Ovary (tissue), 7 donors: ENCODE measurements at regions not wholly inside any gene's neighbourhood (a gene's known extent, or its start where the extent isn't known, plus 50 kb on each side); places are given as distances from the start of the nearest gene placed in this dataset.

Experiments used
- DNase-seq, 5 donors: peaks; one replicate each; pipeline ENCODE4 v3.0.0-alpha.2; 2019 to 2020
- H3K27ac ChIP-seq, 2 donors: fragments of 200-600 bp; one replicate each; pipeline versions ENCODE4 v1.5.1 to v1.8.0; 2019 to 2022
- H3K27me3 ChIP-seq: fragments of 200-600 bp; one replicate; pipeline ENCODE4 v1.8.0; 2022
- H3K36me3 ChIP-seq: fragments of 200-600 bp; sonication (generic); one replicate; pipeline ENCODE4 v1.5.1; 2019
- H3K4me1 ChIP-seq: one replicate; pipeline ENCODE4 v1.8.1; 2013; ENCODE audit warnings: mild to moderate bottlenecking, moderate library complexity; ENCODE audit not compliant: insufficient read depth
- H3K4me3 ChIP-seq: fragments of 200-600 bp; sonication (generic); one replicate; pipeline ENCODE4 v1.5.1; 2017
- H3K9me3 ChIP-seq, 2 donors: fragments of 200-600 bp in 1 of 2; sonication (generic) in 1 of 2; one replicate each; pipeline versions ENCODE4 v1.5.1 to v1.8.1; 2013 to 2019; ENCODE audit warnings: mild to moderate bottlenecking in 1 of 2, moderate library complexity in 1 of 2
- CTCF ChIP-seq, 3 donors: fragments of 450-650 bp in 2 of 3; fragments of 200-600 bp in 1 of 3; IDR thresholded peaks; one replicate each; pipeline versions ENCODE4 v1.5.1 to v1.8.0; 2016 to 2022; ENCODE audit warnings: antibody characterized with exemption in 3 of 3, mild to moderate bottlenecking in 1 of 3
- EP300 ChIP-seq: sonication (generic); formaldehyde crosslinking; IDR thresholded peaks from one replicate; pipeline ENCODE4 v1.6.1; 2017; ENCODE audit warnings: antibody characterized with exemption
- POLR2A ChIP-seq: fragments of 450-650 bp; IDR thresholded peaks from one replicate; pipeline ENCODE4 v1.6.1; 2017; ENCODE audit warnings: antibody characterized with exemption, mild to moderate bottlenecking, moderate library complexity
- WGBS, 3 donors: extraction: QIAGEN DNeasy Blood & Tissue Kit in 1 of 3; methylation state at CpG; one replicate each; pipeline versions ENCODE4 v1.1.5 to v1.1.7; 2013 to 2017; 5-methylcytosine and 5-hydroxymethylcytosine counted together
- intact Hi-C, 4 donors: fragments of 100-400 bp; cut with DNase I; formaldehyde crosslinking; loops; one replicate each; pipeline versions ENCODE4 v1.11.0 to v1.15.1; 2022 to 2023
- donor health status: DM: no; HTN: no; CAD: no; lungs with moderate emphysema.
- donor health status: DM: no; HTN: no; CAD: no.
- donor health status: Bipolar disorder and iron deficiency.
- donor health status: DM: no; HTN: no; CAD: no.
- donor health status: DM: yes; HTN: yes; CAD: no.

GRCh38 chr20:33910529-33911327 lies 83.0 kb upstream of the RALY start:
- H3K9me3 ChIP-seq, result no peaks in the 10 kb centered on the region
- intact Hi-C loops, result no loop called here
- H3K27me3 ChIP-seq, result no peaks in the 10 kb centered on the region
- no peaks in the 10 kb centered on the region for H3K36me3 ChIP-seq
- TF ChIP-seq CTCF (IDR thresholded peaks at IDR 0.05) (no peak), POLR2A (no peak), EP300 (no peak)
- H3K4me3 ChIP-seq, result no peak overlapping the region
- H3K4me1 ChIP-seq, result peaks cover 14% of the 10 kb centered on the region
- no peak for DNase-seq
- no peak overlapping the region for H3K27ac ChIP-seq
- 92 to 94% (median 94%) methylated on average over 6 of the region's 6 CpGs for WGBS, 3 donors

GRCh38 chr20:33914919-33915318 lies 78.8 kb upstream of the RALY start:
- intact Hi-C loops, result no loop called here
- DNase-seq, result no peak

GRCh38 chr20:33915726-33916331 lies 77.9 kb upstream of the RALY start:
- no peaks in the 10 kb centered on the region for H3K36me3 ChIP-seq
- H3K9me3 ChIP-seq, result no peaks in the 10 kb centered on the region
- intact Hi-C loops, result no loop called here
- TF ChIP-seq POLR2A (no peak), EP300 (no peak), CTCF (IDR thresholded peaks at IDR 0.05) (no peak)
- 14 to 31% (median 21%) methylated on average over 6 of the region's 6 CpGs for WGBS, 3 donors
- no peaks in the 10 kb centered on the region for H3K27me3 ChIP-seq
- H3K4me1 ChIP-seq, result peaks cover 7% of the 10 kb centered on the region
- peak; percentile 21 to 58 (median 37) for DNase-seq
- no peak overlapping the region for H3K27ac ChIP-seq
- H3K4me3 ChIP-seq, result no peak overlapping the region

More at GRCh38 chr20:33914919-33915318, 78.8 kb upstream of the RALY start:
- no peak overlapping the region for H3K27ac ChIP-seq
- WGBS, 3 donors, result 69 to 83% (median 76%) methylated on average over 4 of the region's 4 CpGs
- no peaks in the 10 kb centered on the region for H3K36me3 ChIP-seq
- TF ChIP-seq CTCF (IDR thresholded peaks at IDR 0.05) (no peak), EP300 (no peak), POLR2A (no peak)
- peaks cover 9% of the 10 kb centered on the region for H3K4me1 ChIP-seq
- H3K4me3 ChIP-seq, result no peak overlapping the region
- H3K9me3 ChIP-seq, result no peaks in the 10 kb centered on the region
- no peaks in the 10 kb centered on the region for H3K27me3 ChIP-seq

DNA sequence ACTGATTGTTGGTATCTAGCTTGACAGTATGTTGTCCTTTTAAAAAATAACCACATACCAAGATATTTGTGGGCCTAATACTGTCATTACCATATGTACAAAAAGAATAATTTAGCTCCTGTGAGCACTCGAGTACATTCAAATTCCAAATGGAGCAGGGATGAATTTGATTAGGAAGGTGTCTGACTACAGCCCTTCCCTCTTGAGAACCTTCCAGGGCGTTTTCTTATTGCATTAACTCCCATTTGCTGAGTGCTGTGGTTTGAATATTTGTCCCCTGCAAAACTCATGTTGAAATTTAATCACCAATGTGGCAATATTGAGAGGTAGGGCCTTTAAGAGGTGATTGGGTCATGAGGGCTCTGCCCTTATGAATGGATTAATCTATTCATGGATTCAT lies 76.9 kb upstream of the RALY start:
- H3K9me3 ChIP-seq, result no peaks in the 10 kb centered on the region
- no peaks in the 10 kb centered on the region for H3K27me3 ChIP-seq
- DNase-seq, result no peak
- no peak overlapping the region for H3K4me3 ChIP-seq
- TF ChIP-seq POLR2A (no peak), CTCF (IDR thresholded peaks at IDR 0.05) (no peak), EP300 (no peak)
- intact Hi-C loops, result no loop called here
- H3K27ac ChIP-seq, result no peak overlapping the region
- peaks cover 5% of the 10 kb centered on the region for H3K4me1 ChIP-seq
- WGBS, 3 donors, result 71 to 89% (median 72%) methylated on average over 2 of the region's 2 CpGs
- H3K36me3 ChIP-seq, result no peaks in the 10 kb centered on the region
